Astrocyte (in vitro differentiated cells and primary cell): ENCODE measurements at regions not wholly inside any gene's neighbourhood (a gene's known extent, or its start where the extent isn't known, plus 50 kb on each side); places are given as distances from the start of the nearest gene placed in this dataset.

Experiments
- DNase-seq: peaks from one replicate; pipeline ENCODE4 v3.0.0-alpha.2; 2010; ENCODE audit warnings: low read depth
- FAIRE-seq: peaks from 2 replicates; lab custom pipeline; 2011; peaks lifted over from hg19 to GRCh38; lab: Jason Lieb, UNC
- H2AFZ ChIP-seq: 2 replicates; pipeline ENCODE4 v1.6.0; 2012; ENCODE audit warnings: low read depth, low read length, inconsistent platforms
- H3K27ac ChIP-seq: 2 replicates; pipeline ENCODE4 v1.5.1; 2011; ENCODE audit warnings: low read depth, low read length, inconsistent platforms
- H3K27me3 ChIP-seq: 2 replicates; pipeline ENCODE4 v1.6.0; 2011; ENCODE audit warnings: low read length, inconsistent platforms; ENCODE audit not compliant: insufficient read depth
- H3K36me3 ChIP-seq: 2 replicates; pipeline ENCODE4 v1.5.1; 2011; ENCODE audit warnings: low read length, inconsistent platforms; ENCODE audit not compliant: insufficient read depth
- H3K4me1 ChIP-seq: 2 replicates; pipeline ENCODE4 v1.5.1; 2011; ENCODE audit warnings: low read length, inconsistent platforms; ENCODE audit not compliant: insufficient read depth
- H3K4me2 ChIP-seq: 2 replicates; pipeline ENCODE4 v1.6.0; 2012; ENCODE audit warnings: low read length, inconsistent platforms
- H3K4me3 ChIP-seq: 2 replicates; pipeline ENCODE4 v1.5.1; 2011; ENCODE audit warnings: low read depth, mild to moderate bottlenecking, low read length, inconsistent platforms; ENCODE audit not compliant: insufficient read depth
- H3K79me2 ChIP-seq: 2 replicates; pipeline ENCODE4 v1.6.0; 2012; ENCODE audit warnings: mild to moderate bottlenecking, low read length, inconsistent platforms; ENCODE audit not compliant: insufficient read depth
- H3K9ac ChIP-seq: 2 replicates; pipeline ENCODE4 v1.6.0; 2012; ENCODE audit warnings: mild to moderate bottlenecking, low read length, inconsistent platforms
- H3K9me3 ChIP-seq: 2 replicates; pipeline ENCODE4 v1.5.1; 2012; ENCODE audit warnings: low read depth, mild to moderate bottlenecking, low read length, inconsistent platforms; ENCODE audit not compliant: insufficient read depth
- H4K20me1 ChIP-seq: 2 replicates; pipeline ENCODE4 v1.6.0; 2012; ENCODE audit warnings: low read length, inconsistent platforms; ENCODE audit not compliant: insufficient read depth
- H3K27ac Mint-ChIP-seq: one replicate; pipeline ENCODE4 v1.8.0; 2021; ENCODE audit warnings: mild to moderate bottlenecking, mixed read lengths; ENCODE audit not compliant: unreplicated experiment
- H3K27me3 Mint-ChIP-seq: one replicate; pipeline ENCODE4 v1.8.0; 2021; ENCODE audit warnings: low read depth, mixed read lengths; ENCODE audit not compliant: unreplicated experiment
- H3K36me3 Mint-ChIP-seq: one replicate; pipeline ENCODE4 v1.8.0; 2021; ENCODE audit warnings: low read depth, mixed read lengths; ENCODE audit not compliant: unreplicated experiment
- H3K4me1 Mint-ChIP-seq: one replicate; pipeline ENCODE4 v1.8.0; 2021; ENCODE audit warnings: low read depth, mixed read lengths; ENCODE audit not compliant: unreplicated experiment
- H3K4me3 Mint-ChIP-seq: one replicate; pipeline ENCODE4 v1.8.0; 2021; ENCODE audit warnings: mild to moderate bottlenecking, moderate library complexity, mixed read lengths; ENCODE audit not compliant: unreplicated experiment
- H3K9me3 Mint-ChIP-seq: one replicate; pipeline ENCODE4 v1.8.0; 2021; ENCODE audit warnings: mild to moderate bottlenecking, mixed read lengths; ENCODE audit not compliant: unreplicated experiment
- CTCF ChIP-seq: IDR thresholded peaks from 2 replicates; pipeline ENCODE4 v1.5.1; 2011; ENCODE audit warnings: low read depth, mild to moderate bottlenecking, inconsistent platforms, low read length, moderate library complexity; ENCODE audit not compliant: insufficient read depth
- EZH2 ChIP-seq: IDR thresholded peaks from 2 replicates; pipeline ENCODE4 v1.6.1; 2012; ENCODE audit warnings: mild to moderate bottlenecking, low read length, inconsistent platforms; ENCODE audit not compliant: insufficient read depth

GRCh38 chr1:219669556-219669955 lies 56.7 kb upstream of the ZC3H11B start:
- DNase-seq: no peak
- TF ChIP-seq EZH2 (no peak), CTCF (no peak)
- H3K27me3 Mint-ChIP-seq: peaks cover 3% of the 10 kb centered on the region
- Histone ChIP-seq H3K27ac (no peak overlapping the region), H3K27me3 (no peaks in the 10 kb centered on the region), H4K20me1 (no peaks in the 10 kb centered on the region), H3K4me1 (peaks cover 12% of the 10 kb centered on the region), H3K4me2 (no peak overlapping the region), H3K79me2 (no peaks in the 10 kb centered on the region), H2AFZ (no peak overlapping the region), H3K4me3 (no peak overlapping the region), H3K9me3 (no peaks in the 10 kb centered on the region), H3K9ac (no peak overlapping the region), H3K36me3 (no peaks in the 10 kb centered on the region)
- FAIRE-seq: no peak
- no peaks in the 10 kb centered on the region for H3K36me3 Mint-ChIP-seq
- no peak overlapping the region for H3K27ac Mint-ChIP-seq
- peaks cover 5% of the 10 kb centered on the region for H3K4me1 Mint-ChIP-seq
- H3K9me3 Mint-ChIP-seq: peaks cover 1% of the 10 kb centered on the region
- H3K4me3 Mint-ChIP-seq: no peak overlapping the region

- Mint-ChIP-seq H3K9me3 (peaks cover 1% of the 10 kb centered on the region), H3K27ac (no peak overlapping the region)
Observed at GRCh38 chr1:219669042-219669441, 56.1 kb upstream of the ZC3H11B start.

More at GRCh38 chr1:219669042-219669441, 56.1 kb upstream of the ZC3H11B start:
- H3K4me1 ChIP-seq: peaks cover 12% of the 10 kb centered on the region
- H3K27ac ChIP-seq: no peak overlapping the region
- no peaks in the 10 kb centered on the region for H3K27me3 ChIP-seq
- TF ChIP-seq EZH2 (no peak), CTCF (no peak)
- H3K4me2 ChIP-seq: no peak overlapping the region
- H3K4me3 Mint-ChIP-seq: no peak overlapping the region
- peaks cover 3% of the 10 kb centered on the region for H3K27me3 Mint-ChIP-seq
- peaks cover 5% of the 10 kb centered on the region for H3K4me1 Mint-ChIP-seq
- H3K36me3 ChIP-seq: no peaks in the 10 kb centered on the region
- H3K36me3 Mint-ChIP-seq: no peaks in the 10 kb centered on the region
- no peaks in the 10 kb centered on the region for H3K9me3 ChIP-seq
- no peak overlapping the region for H2AFZ ChIP-seq
- no peak overlapping the region for H3K4me3 ChIP-seq
- DNase-seq (no peak), FAIRE-seq (no peak)
- H3K9ac ChIP-seq: no peak overlapping the region
- no peaks in the 10 kb centered on the region for H3K79me2 ChIP-seq
- H4K20me1 ChIP-seq: no peaks in the 10 kb centered on the region
